ENCODE measurements at regions not wholly inside any gene's neighbourhood (a gene's known extent, or its start where the extent isn't known, plus 50 kb on each side); places are given as distances from the start of the nearest gene placed in this dataset.

- Histone ChIP-seq H3K27ac (ENCODE audit: low read length) (no peak overlapping the region), H3K4me3 (ENCODE audit: low read depth in 1 of 2, low read length in 2 of 2) (no peak overlapping the region), H3K4me1 (ENCODE audit: insufficient read depth, low read length) (no peaks in the 10 kb centered on the region), H3K27me3 (ENCODE audit: insufficient read depth, low read length, poor library complexity) (no peaks in the 10 kb centered on the region), H3K4me2 (ENCODE audit: insufficient read depth, low read length) (no peak overlapping the region), H3K79me2 (ENCODE audit: insufficient read depth, low read length) (no peaks in the 10 kb centered on the region), H4K20me1 (ENCODE audit: insufficient read depth, low read length) (no peaks in the 10 kb centered on the region), H3K9ac (ENCODE audit: low read depth, low read length) (no peak overlapping the region), H2AFZ (ENCODE audit: low read depth, low read length) (no peak overlapping the region), H3K36me3 (ENCODE audit: insufficient read depth, low read length) (no peaks in the 10 kb centered on the region), H3K9me3 (ENCODE audit: insufficient read depth, low read length, severe bottlenecking) (no peaks in the 10 kb centered on the region)
- no peak for TF ChIP-seq EZH2 (IDR thresholded peaks at IDR 0.05; ENCODE audit: borderline replicate concordance, low read depth, low read length, severe bottlenecking)
- TF ChIP-seq, protein P1, sequence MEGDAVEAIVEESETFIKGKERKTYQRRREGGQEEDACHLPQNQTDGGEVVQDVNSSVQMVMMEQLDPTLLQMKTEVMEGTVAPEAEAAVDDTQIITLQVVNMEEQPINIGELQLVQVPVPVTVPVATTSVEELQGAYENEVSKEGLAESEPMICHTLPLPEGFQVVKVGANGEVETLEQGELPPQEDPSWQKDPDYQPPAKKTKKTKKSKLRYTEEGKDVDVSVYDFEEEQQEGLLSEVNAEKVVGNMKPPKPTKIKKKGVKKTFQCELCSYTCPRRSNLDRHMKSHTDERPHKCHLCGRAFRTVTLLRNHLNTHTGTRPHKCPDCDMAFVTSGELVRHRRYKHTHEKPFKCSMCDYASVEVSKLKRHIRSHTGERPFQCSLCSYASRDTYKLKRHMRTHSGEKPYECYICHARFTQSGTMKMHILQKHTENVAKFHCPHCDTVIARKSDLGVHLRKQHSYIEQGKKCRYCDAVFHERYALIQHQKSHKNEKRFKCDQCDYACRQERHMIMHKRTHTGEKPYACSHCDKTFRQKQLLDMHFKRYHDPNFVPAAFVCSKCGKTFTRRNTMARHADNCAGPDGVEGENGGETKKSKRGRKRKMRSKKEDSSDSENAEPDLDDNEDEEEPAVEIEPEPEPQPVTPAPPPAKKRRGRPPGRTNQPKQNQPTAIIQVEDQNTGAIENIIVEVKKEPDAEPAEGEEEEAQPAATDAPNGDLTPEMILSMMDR (IDR thresholded peaks at IDR 0.05; ENCODE audit: borderline replicate concordance, extremely low read depth, low read length, poor library complexity, severe bottlenecking): no peak
- ATAC-seq (ENCODE audit: insufficient read depth, low read depth) (no peak), DNase-seq (no peak)
These were observed 418.2 kb upstream of the ZNF717 start for GRCh38 chr3:76203578-76203977.

DNA sequence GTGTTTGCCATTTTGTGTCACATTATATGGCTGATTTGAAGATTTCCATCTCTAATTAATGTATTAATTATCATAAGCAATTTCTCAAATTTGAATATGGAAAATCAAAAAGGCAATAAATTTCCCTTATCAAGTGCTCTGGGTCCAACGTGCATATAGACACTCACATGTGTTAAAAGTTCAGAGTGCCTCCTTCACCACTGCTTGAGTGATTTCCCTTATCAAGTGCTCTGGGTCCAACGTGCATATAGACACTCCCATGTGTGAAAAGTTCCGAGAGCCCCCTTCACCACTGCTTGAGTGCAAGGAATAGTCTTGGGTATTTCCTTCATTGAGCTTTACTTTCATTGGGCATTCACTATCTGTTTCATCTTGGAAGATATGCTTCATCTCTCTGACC, 421.0 kb upstream of the ZNF717 start:
- H3K79me2 ChIP-seq (ENCODE audit: insufficient read depth, low read length): no peaks in the 10 kb centered on the region
- no peaks in the 10 kb centered on the region for H3K36me3 ChIP-seq (ENCODE audit: insufficient read depth, low read length)
- no peak overlapping the region for H2AFZ ChIP-seq (ENCODE audit: low read depth, low read length)
- H3K4me2 ChIP-seq (ENCODE audit: insufficient read depth, low read length): no peak overlapping the region
- H4K20me1 ChIP-seq (ENCODE audit: insufficient read depth, low read length): no peaks in the 10 kb centered on the region
- no peaks in the 10 kb centered on the region for H3K27me3 ChIP-seq (ENCODE audit: insufficient read depth, low read length, poor library complexity)
- H3K27ac ChIP-seq (ENCODE audit: low read length): no peak overlapping the region
- H3K4me3 ChIP-seq (ENCODE audit: low read depth in 1 of 2, low read length in 2 of 2): no peak overlapping the region
- no peak for ATAC-seq (ENCODE audit: insufficient read depth, low read depth)
- no peak overlapping the region for H3K9ac ChIP-seq (ENCODE audit: low read depth, low read length)
- no peak for DNase-seq
- TF ChIP-seq, protein P1 (IDR thresholded peaks at IDR 0.05; ENCODE audit: borderline replicate concordance, extremely low read depth, low read length, poor library complexity, severe bottlenecking): no peak
- no peak for TF ChIP-seq EZH2 (IDR thresholded peaks at IDR 0.05; ENCODE audit: borderline replicate concordance, low read depth, low read length, severe bottlenecking)
- H3K9me3 ChIP-seq (ENCODE audit: insufficient read depth, low read length, severe bottlenecking): no peaks in the 10 kb centered on the region
- H3K4me1 ChIP-seq (ENCODE audit: insufficient read depth, low read length): no peaks in the 10 kb centered on the region

GRCh38 chr3:76212679-76213078, 427.3 kb upstream of the ZNF717 start:
- ATAC-seq (ENCODE audit: insufficient read depth, low read depth) (no peak), DNase-seq (no peak)
- Histone ChIP-seq H4K20me1 (ENCODE audit: insufficient read depth, low read length) (no peaks in the 10 kb centered on the region), H3K9ac (ENCODE audit: low read depth, low read length) (no peak overlapping the region), H3K79me2 (ENCODE audit: insufficient read depth, low read length) (no peaks in the 10 kb centered on the region), H3K27ac (ENCODE audit: low read length) (no peak overlapping the region), H3K9me3 (ENCODE audit: insufficient read depth, low read length, severe bottlenecking) (no peaks in the 10 kb centered on the region), H3K27me3 (ENCODE audit: insufficient read depth, low read length, poor library complexity) (no peaks in the 10 kb centered on the region), H3K4me1 (ENCODE audit: insufficient read depth, low read length) (no peaks in the 10 kb centered on the region), H3K4me2 (ENCODE audit: insufficient read depth, low read length) (no peak overlapping the region), H2AFZ (ENCODE audit: low read depth, low read length) (no peak overlapping the region), H3K36me3 (ENCODE audit: insufficient read depth, low read length) (no peaks in the 10 kb centered on the region), H3K4me3 (ENCODE audit: low read depth in 1 of 2, low read length in 2 of 2) (no peak overlapping the region)
- no peak for TF ChIP-seq EZH2 (IDR thresholded peaks at IDR 0.05; ENCODE audit: borderline replicate concordance, low read depth, low read length, severe bottlenecking)
- TF ChIP-seq, protein P1 (IDR thresholded peaks at IDR 0.05; ENCODE audit: borderline replicate concordance, extremely low read depth, low read length, poor library complexity, severe bottlenecking): no peak

GRCh38 chr3:76222201-76222600, 436.9 kb upstream of the ZNF717 start:
- TF ChIP-seq, protein P1 (IDR thresholded peaks at IDR 0.05; ENCODE audit: borderline replicate concordance, extremely low read depth, low read length, poor library complexity, severe bottlenecking): no peak
- no peak for TF ChIP-seq EZH2 (IDR thresholded peaks at IDR 0.05; ENCODE audit: borderline replicate concordance, low read depth, low read length, severe bottlenecking)
- DNase-seq: no peak
- ATAC-seq (ENCODE audit: insufficient read depth, low read depth): no peak

More at GRCh38 chr3:76222201-76222600, 436.9 kb upstream of the ZNF717 start:
- no peaks in the 10 kb centered on the region for H3K36me3 ChIP-seq (ENCODE audit: insufficient read depth, low read length)
- H3K4me1 ChIP-seq (ENCODE audit: insufficient read depth, low read length): no peaks in the 10 kb centered on the region
- H3K9ac ChIP-seq (ENCODE audit: low read depth, low read length): no peak overlapping the region
- H3K27me3 ChIP-seq (ENCODE audit: insufficient read depth, low read length, poor library complexity): no peaks in the 10 kb centered on the region
- no peaks in the 10 kb centered on the region for H4K20me1 ChIP-seq (ENCODE audit: insufficient read depth, low read length)
- H3K27ac ChIP-seq (ENCODE audit: low read length): no peak overlapping the region
- no peaks in the 10 kb centered on the region for H3K9me3 ChIP-seq (ENCODE audit: insufficient read depth, low read length, severe bottlenecking)
- H3K4me3 ChIP-seq (ENCODE audit: low read depth in 1 of 2, low read length in 2 of 2): no peak overlapping the region
- H3K79me2 ChIP-seq (ENCODE audit: insufficient read depth, low read length): no peaks in the 10 kb centered on the region
- no peak overlapping the region for H3K4me2 ChIP-seq (ENCODE audit: insufficient read depth, low read length)
- no peak overlapping the region for H2AFZ ChIP-seq (ENCODE audit: low read depth, low read length)

All from DND-41 (cell line).